ENCODE measurements at regions not wholly inside any gene's neighbourhood (a gene's known extent, or its start where the extent isn't known, plus 50 kb on each side); places are given as distances from the start of the nearest gene placed in this dataset.
A peak's percentile ranks its signal among the peaks of the same experiment; 100 is the strongest.

DNA sequence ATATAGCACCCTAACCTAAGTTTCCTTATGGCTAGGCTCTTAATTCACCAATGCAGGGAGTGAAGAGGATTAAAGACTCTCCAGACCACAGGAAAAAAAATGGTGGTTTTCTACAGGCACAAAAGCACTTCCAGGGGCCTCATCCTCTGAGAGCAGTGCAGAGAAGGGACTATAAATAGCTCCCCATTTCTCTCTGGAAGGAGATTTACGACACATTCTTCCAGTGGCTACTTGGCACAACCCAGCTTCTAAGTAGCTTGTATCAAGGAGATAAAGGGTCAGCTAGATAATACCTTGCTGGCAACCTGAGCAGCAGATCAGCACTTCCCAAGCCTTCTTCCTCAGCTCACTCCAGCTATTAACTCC lies 73.5 kb downstream of the CRPPA start (continued):
- TF ChIP-seq, protein P1, sequence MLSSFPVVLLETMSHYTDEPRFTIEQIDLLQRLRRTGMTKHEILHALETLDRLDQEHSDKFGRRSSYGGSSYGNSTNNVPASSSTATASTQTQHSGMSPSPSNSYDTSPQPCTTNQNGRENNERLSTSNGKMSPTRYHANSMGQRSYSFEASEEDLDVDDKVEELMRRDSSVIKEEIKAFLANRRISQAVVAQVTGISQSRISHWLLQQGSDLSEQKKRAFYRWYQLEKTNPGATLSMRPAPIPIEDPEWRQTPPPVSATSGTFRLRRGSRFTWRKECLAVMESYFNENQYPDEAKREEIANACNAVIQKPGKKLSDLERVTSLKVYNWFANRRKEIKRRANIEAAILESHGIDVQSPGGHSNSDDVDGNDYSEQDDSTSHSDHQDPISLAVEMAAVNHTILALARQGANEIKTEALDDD (IDR thresholded peaks at IDR 0.05) = 0 out of 2 replicates have a peak, but pooled peaks have one; percentile 15
- peak; percentile 86 for TF ChIP-seq MEF2A (IDR thresholded peaks at IDR 0.05; ENCODE audit: control insufficient read depth, low read depth, low read length)
- TF ChIP-seq SIN3B (IDR thresholded peaks at IDR 0.05; ENCODE audit: low read depth) = no peak
- TF ChIP-seq FIP1L1 (IDR thresholded peaks at IDR 0.05; ENCODE audit: low read depth, low read length, poor library complexity, severe bottlenecking) = no peak
- no peak for TF ChIP-seq MBD2 (IDR thresholded peaks at IDR 0.05; ENCODE audit: borderline replicate concordance, low read depth)
- 0 out of 4 replicates have a peak, but pooled peaks of 1 of the 2 experiments have one; percentile 10 for TF ChIP-seq RAD21 (CRISPR knock-in tag; conservative IDR thresholded peaks at IDR 0.05 in 1 of 2, IDR thresholded peaks at IDR 0.05 in 1 of 2)
- TF ChIP-seq, protein P2, sequence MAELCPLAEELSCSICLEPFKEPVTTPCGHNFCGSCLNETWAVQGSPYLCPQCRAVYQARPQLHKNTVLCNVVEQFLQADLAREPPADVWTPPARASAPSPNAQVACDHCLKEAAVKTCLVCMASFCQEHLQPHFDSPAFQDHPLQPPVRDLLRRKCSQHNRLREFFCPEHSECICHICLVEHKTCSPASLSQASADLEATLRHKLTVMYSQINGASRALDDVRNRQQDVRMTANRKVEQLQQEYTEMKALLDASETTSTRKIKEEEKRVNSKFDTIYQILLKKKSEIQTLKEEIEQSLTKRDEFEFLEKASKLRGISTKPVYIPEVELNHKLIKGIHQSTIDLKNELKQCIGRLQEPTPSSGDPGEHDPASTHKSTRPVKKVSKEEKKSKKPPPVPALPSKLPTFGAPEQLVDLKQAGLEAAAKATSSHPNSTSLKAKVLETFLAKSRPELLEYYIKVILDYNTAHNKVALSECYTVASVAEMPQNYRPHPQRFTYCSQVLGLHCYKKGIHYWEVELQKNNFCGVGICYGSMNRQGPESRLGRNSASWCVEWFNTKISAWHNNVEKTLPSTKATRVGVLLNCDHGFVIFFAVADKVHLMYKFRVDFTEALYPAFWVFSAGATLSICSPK (IDR thresholded peaks at IDR 0.05; ENCODE audit: borderline replicate concordance) = no peak
- TF ChIP-seq SMARCA4 (IDR thresholded peaks at IDR 0.05) = no peak
- TF ChIP-seq CBFA2T2 (conservative IDR thresholded peaks at IDR 0.05) = 0 out of 2 replicates have a peak, but pooled peaks have one; percentile 8
- no peak for TF ChIP-seq SMAD4 (CRISPR knock-in tag; conservative IDR thresholded peaks at IDR 0.05)
- peak; percentile 52; the same call in 1 of the 2 replicates for TF ChIP-seq SOX6 (IDR thresholded peaks at IDR 0.05)
- no peak for TF ChIP-seq ELF1 (tag; IDR thresholded peaks at IDR 0.05)
- no peak for TF ChIP-seq SMAD3 (CRISPR knock-in tag; conservative IDR thresholded peaks at IDR 0.05)
- TF ChIP-seq, protein P3, sequence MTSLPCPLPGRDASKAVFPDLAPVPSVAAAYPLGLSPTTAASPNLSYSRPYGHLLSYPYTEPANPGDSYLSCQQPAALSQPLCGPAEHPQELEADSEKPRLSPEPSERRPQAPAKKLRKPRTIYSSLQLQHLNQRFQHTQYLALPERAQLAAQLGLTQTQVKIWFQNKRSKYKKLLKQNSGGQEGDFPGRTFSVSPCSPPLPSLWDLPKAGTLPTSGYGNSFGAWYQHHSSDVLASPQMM (CRISPR knock-in tag; IDR thresholded peaks at IDR 0.05) = no peak
- peak; percentile 46; the same call in 1 of the 2 replicates for TF ChIP-seq TCF3 (CRISPR knock-in tag; IDR thresholded peaks at IDR 0.05)
- no peak for TF ChIP-seq BRF1 (IDR thresholded peaks at IDR 0.05; ENCODE audit: borderline replicate concordance, extremely low read depth, insufficient read length)
